ENCODE measurements at regions not wholly inside any gene's neighbourhood (a gene's known extent, or its start where the extent isn't known, plus 50 kb on each side); places are given as distances from the start of the nearest gene placed in this dataset.
A peak's percentile ranks its signal among the peaks of the same experiment; 100 is the strongest.
"Not testable (repeated sequence)": the region's sequence is repeated elsewhere in the genome, so short reads cannot be mapped to it uniquely, and the experiment has no call there.

DNA sequence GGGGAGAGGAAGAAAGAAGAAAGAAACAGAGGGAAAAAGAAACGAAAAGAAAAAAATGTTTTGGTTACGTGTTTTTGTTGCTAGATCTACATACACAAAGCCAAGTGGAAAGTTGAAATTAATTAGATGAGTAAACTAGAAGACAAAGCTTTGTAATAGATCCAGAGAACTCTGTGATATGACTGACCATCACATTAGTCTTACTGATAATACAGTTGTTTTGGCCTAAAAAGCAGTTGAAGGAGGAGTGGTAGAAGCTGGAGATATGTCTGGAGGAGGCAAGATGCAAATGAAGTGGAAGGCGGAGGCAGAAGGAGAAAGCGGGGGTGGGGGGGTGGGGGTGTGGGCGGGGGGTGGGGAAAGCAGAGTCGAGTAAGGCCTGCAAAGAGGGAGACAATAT, 500.1 kb upstream of the ID4 start:
- no peak for DNase-seq

DNA sequence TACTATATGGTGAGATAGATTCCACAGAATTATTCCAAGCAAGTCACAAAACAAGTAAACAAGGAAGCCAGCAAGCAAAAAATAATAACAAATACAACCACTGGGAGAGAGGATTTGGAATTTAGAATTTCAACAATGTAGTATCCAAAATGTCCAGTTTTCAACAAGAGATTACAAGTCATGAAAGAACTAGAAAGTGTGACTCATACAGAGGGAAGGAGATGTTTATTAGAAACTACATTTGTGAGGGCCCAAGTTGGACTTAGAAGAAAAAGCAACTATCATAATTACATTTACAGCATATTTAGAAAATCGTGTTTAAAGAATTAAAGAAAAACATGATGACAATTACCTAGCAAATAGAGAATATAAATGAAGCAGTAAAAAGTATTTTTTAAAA, 494.6 kb upstream of the ID4 start:
- no peak for DNase-seq

DNA sequence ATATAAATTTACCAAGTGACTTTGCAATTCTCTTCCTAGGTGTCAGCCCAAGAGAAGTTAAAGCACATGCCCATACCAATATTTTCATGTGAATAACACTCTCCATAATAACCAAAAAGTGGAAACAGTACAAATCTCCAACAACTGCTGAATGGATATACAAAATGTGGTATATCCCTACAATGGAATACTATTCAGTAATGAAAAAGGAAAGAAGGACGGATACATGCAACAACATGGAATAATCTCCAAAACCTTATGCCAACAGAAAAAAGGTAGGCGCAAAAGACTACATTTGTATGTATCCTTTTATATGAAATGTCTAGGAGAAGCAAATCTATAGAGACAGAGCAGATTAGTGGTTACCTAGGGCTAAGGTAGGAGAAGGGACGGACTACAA, 487.7 kb upstream of the ID4 start:
- no peak for DNase-seq

- DNase-seq: no peak
Measured at GRCh38 chr6:19354181-19354580, 483.0 kb upstream of the ID4 start.

- no peak for DNase-seq
Measured at GRCh38 chr6:19356692-19357091, 480.5 kb upstream of the ID4 start.

DNA sequence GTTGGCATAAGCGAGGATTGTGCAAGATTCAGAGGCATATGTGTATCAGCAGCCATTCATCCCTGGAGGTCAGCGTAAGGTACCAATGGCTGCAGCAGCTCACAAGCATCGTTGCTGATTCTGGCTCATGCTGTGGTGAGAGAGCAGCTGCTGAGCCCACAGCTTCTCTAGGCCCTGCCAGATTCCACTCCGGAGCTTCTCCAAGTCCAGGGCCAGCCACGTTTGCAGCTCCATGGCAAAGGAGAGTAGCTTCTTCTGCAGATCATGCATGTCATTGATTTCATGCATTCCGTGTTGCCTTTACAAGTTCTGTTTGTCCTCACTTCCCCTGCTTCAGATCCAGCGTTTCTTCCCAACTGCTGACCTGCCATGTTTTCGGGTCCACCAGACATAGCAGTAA, 474.8 kb upstream of the ID4 start:
- no peak for DNase-seq

- no peak for DNase-seq
Measured at GRCh38 chr6:19368511-19368910, 468.7 kb upstream of the ID4 start.

DNA sequence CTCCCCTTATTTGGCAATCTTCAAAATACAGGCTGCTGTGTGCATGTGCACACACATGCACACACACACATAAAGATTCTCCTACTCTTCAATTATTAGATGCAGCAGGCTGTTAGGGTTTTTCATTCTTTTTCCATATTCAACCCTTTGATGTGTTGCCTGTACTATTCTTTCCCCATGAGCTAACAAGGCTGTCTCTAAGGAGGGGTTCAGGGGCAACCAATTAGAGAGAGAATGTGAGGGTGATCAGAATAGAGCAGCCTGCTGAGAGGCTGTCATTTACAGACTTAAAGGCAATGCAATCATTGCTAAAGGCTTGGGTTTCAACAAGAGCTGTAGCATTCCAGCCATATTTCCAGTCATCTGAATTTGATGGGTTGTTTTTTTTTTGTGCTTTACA, 467.4 kb upstream of the ID4 start:
- no peak for DNase-seq

DNA sequence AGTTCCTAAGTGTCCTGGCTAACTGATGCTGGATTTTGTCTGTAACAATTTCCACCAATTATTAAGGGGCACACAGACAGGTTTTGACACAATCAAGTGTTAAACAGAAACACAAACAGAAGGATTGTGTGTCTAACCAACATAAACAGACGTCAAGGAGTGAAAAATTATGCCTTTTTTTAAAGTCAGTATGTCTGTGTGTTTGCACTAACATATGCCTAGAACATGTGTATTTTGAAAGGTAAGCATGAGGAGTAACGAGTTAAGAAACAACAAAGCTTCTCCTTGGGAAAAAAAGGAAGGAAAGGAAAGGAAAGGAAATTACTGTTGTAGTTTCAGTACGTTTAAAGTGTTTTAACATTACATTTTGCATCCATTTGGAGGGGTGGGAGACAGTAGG, 466.3 kb upstream of the ID4 start:
- no peak for DNase-seq

GRCh38 chr6:19375613-19376012, 461.6 kb upstream of the ID4 start:
- no peak for DNase-seq

- DNase-seq: no peak
Measured at GRCh38 chr6:19377722-19378121, 459.4 kb upstream of the ID4 start.

DNA sequence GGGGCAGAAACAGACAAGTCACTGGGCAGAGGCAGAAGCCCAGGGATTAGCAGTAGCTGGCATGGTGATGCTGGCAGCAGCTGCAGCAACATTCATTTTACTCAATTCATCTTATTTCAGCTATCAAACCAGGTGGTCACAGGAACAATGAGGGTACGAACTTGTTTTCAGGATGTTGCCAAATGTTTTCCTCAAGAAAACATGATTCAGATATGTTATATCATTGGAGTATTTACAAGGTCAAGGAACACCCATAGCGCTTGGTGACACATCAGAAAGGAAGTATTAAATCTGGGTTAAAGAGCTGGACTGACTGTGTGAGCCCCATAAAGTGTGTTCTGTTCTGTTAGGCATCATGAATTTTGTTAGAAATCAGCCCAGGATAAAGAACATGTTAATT, 456.9 kb upstream of the ID4 start:
- DNase-seq: no peak

- no peak for DNase-seq
Measured at GRCh38 chr6:19382676-19383075, 454.5 kb upstream of the ID4 start.

DNA sequence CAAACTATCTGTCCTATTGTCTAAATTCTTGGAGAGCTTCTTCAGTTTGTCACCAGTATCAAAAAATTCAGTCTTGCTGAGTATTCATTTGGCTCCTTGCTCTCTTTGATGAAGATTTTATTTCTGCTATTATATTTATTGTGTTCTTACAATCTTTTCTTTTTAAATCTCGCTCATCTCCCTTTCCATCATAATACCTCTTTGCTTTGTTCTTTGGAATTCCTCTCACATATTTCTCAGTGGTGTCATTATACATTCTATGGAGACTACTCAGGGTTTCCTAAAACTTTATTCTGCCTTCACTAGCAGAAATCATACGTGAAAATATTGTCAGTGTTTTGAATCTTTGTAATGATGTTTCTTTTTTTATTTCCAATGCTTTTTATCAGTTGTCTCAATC, 445.2 kb upstream of the ID4 start:
- DNase-seq: no peak

DNA sequence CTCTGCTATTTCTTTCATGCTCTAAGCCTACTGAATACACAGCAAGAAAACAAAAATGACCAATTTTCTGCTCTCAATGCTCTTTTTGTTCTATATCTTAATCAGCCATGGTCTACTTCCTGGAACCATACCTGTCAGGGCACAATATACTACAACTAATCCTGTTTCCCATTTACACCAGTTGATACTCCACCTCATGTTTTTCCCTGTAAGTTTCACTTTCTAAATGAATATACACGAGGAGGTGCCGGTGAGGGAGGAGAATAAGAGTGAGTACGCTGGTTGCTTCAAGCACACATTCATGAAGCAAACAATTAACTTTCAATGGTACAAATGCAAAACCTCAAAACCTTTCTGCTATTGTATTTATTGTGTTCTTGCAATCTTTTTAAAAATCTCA, 443.1 kb upstream of the ID4 start:
- DNase-seq: no peak

GRCh38 chr6:19394687-19395086, 442.5 kb upstream of the ID4 start:
- DNase-seq: no peak

- DNase-seq: no peak
Measured at GRCh38 chr6:19395316-19395715, 441.9 kb upstream of the ID4 start.

GRCh38 chr6:19399406-19399805, 437.8 kb upstream of the ID4 start:
- DNase-seq: no peak

DNA sequence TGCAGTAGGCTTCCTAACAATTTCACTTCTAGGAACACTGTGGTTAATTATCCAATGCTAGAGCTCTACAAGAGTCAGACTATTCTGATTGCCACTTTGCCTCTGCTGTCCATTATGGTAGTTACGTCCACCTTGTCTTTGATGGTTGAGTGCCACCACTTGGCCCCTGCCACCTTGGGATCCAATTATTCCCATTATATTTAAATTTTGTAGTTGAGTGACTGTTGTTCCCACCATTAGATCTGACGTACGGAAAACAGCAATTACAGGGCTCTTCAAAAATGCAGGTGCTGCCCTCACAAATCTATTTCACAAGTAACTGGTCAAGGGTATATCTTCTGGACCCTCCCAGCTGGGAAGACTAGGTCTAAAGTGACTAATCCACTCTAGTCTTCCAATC, 432.3 kb upstream of the ID4 start:
- DNase-seq: not testable (repeated sequence)

DNA sequence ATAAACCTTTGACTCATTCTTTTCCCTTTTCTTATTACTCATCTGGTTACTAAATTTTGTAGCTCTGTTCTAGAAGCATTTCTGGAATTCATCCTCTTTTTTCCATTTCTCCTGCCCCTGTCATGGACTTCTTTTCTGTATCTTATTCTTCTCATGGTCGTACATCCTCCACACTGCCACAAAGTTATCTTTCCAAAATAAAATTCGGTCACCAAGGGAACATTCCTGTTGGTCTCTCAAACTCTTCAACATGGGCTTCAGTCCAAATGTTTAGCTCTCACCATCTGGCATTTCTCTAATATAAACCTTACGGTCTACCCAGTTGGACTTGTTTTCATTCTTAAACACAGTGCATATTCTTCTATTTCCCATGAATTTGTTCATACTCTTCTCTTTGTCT, 428.8 kb upstream of the ID4 start:
- DNase-seq: peak; percentile 5

GRCh38 chr6:19410481-19410880, 426.7 kb upstream of the ID4 start:
- DNase-seq: no peak

DNA sequence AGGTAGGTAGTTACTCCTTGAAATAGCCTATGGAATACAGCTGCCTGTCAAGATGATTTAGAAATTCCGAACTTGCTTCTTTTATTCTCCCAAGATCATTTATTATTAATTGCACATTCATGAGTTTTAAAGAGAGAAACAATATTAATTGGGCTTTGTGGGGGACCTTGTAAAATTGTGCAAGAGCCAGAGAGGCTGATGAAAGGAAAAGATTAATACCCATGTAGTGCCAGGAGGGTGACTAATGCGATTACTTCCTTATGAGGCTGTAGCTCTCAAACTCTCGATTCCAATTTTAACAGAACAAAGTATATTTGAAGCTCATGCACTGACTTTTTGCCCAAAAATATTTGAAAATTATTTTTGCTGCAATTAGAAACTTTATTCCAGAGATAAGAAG, 423.8 kb upstream of the ID4 start:
- DNase-seq: no peak

DNA sequence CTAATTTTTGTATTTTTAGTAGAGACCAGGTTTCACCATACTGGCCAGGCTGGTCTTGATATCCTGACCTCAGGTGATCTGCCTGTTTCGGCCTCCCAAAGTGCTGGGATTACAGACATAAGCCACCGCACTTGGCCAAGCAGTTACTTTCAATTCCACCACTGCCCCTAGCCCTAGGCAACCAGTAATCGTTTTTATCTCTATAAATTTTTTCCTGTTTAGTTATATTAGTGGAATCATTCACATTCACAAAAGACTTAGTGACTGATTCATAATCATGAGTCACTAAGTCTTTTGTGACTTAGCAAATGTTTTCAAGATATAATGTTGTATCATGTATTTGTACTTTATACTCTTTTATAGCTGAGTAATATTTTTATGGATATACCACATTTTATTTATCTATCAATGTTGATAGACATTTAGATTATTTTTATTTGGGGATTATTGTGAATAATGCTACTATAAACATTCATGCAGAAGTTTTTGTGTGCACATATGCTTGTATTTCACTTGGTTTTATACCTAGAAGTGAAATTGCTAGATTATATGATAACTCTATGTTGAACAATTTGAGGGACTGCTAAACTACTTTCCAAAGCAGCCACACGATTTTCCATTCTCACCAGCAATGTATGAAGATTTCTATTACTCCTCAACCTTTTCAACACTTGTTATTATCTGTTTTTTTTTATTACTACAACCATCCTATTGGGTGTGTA, 421.4 kb upstream of the ID4 start:
- no peak for DNase-seq

DNA sequence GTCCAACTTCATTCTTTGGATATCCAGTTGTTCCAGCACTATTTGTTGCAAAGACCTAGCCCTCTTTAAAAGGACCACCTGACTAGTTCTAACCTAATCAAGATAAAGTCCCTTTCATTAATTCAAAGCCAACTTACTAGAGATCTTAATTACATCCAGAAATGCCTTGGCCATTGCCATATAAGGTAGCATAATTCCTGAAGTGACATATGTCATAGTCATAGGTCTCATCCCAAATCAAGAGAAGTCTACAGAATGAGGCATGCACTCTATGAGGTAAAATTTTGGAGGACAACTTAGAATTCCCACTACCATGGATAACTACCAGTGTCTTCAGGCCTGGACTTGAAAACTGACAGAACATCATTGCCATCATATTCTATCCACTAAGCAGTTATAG, 420.4 kb upstream of the ID4 start:
- DNase-seq: no peak

- DNase-seq: no peak
Measured at GRCh38 chr6:19417713-19418112, 419.5 kb upstream of the ID4 start.

DNA sequence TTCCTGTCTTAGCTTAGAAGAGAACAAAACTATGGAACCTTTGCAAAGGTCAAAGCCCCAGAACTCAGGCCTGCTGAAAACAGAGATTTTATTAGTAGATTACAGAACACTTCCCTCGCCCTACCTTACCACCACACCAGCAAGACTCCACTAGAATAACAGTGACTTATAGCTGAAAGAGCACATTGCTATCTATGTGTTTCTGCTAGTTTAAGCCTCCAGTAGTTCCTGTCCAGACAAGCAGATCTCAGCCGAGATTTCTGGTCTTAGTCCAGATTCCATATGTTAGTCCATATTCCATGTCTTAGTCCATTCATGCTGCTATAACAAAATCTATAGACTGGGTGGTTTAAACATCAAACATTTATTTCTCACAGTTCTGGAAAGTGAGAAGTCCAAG, 412.3 kb upstream of the ID4 start:
- no peak for DNase-seq

All from DMS79 treated with DMSO at 0.1 percent for 48 hours (cell line).